ENCODE measurements at regions not wholly inside any gene's neighbourhood (a gene's known extent, or its start where the extent isn't known, plus 50 kb on each side); places are given as distances from the start of the nearest gene placed in this dataset.
"Not testable (repeated sequence)": the region's sequence is repeated elsewhere in the genome, so short reads cannot be mapped to it uniquely, and the experiment has no call there.

GRCh38 chr5:32534041-32534440, 51.3 kb upstream of the SUB1 start:
- DNase-seq (ENCODE audit: low read depth): no peak

- DNase-seq (ENCODE audit: low read depth): peak; percentile 42
Observed at GRCh38 chr5:32531885-32532520, 53.4 kb upstream of the SUB1 start.

- DNase-seq (ENCODE audit: low read depth): not testable (repeated sequence)
Observed at GRCh38 chr5:32527321-32527720, 58.0 kb upstream of the SUB1 start.

GRCh38 chr5:32526810-32527209, 58.5 kb upstream of the SUB1 start:
- DNase-seq (ENCODE audit: low read depth): no peak

GRCh38 chr5:32523625-32524024, 61.7 kb upstream of the SUB1 start:
- DNase-seq (ENCODE audit: low read depth): no peak

- peak; percentile 19 for DNase-seq (ENCODE audit: low read depth)
Observed at GRCh38 chr5:32522429-32523143, 62.8 kb upstream of the SUB1 start.

- DNase-seq (ENCODE audit: low read depth): no peak
Observed at GRCh38 chr5:32521481-32521880, 63.9 kb upstream of the SUB1 start.

GRCh38 chr5:32520972-32521371, 64.4 kb upstream of the SUB1 start:
- DNase-seq (ENCODE audit: low read depth): no peak

- no peak for DNase-seq (ENCODE audit: low read depth)
Observed at GRCh38 chr5:32520356-32520755, 65.0 kb upstream of the SUB1 start.

GRCh38 chr5:32519508-32519907, 65.8 kb upstream of the SUB1 start:
- no peak for DNase-seq (ENCODE audit: low read depth)

GRCh38 chr5:32514806-32515205, 70.3 kb upstream of the ZFR start:
- no peak for DNase-seq (ENCODE audit: low read depth)

GRCh38 chr5:32512926-32513325, 68.4 kb upstream of the ZFR start:
- no peak for DNase-seq (ENCODE audit: low read depth)

GRCh38 chr5:32511776-32512374, 67.3 kb upstream of the ZFR start:
- no peak for DNase-seq (ENCODE audit: low read depth)

GRCh38 chr5:32510860-32511259, 66.3 kb upstream of the ZFR start:
- DNase-seq (ENCODE audit: low read depth): no peak

GRCh38 chr5:32508806-32509805, 64.6 kb upstream of the ZFR start:
- no peak for DNase-seq (ENCODE audit: low read depth)

GRCh38 chr5:32507738-32508434, 63.3 kb upstream of the ZFR start:
- no peak for DNase-seq (ENCODE audit: low read depth)

- no peak for DNase-seq (ENCODE audit: low read depth)
Observed at GRCh38 chr5:32506799-32507198, 62.3 kb upstream of the ZFR start.

GRCh38 chr5:32506201-32506661, 61.7 kb upstream of the ZFR start:
- DNase-seq (ENCODE audit: low read depth): no peak

GRCh38 chr5:32505756-32506155, 61.2 kb upstream of the ZFR start:
- no peak for DNase-seq (ENCODE audit: low read depth)

GRCh38 chr5:32504989-32505596, 60.6 kb upstream of the ZFR start:
- DNase-seq (ENCODE audit: low read depth): no peak

Data from T follicular helper cell (primary cell).